HL-60 (cell line): ENCODE measurements at regions not wholly inside any gene's neighbourhood (a gene's known extent, or its start where the extent isn't known, plus 50 kb on each side); places are given as distances from the start of the nearest gene placed in this dataset.

ENCODE experiments used
- CTCF ChIP-seq: IDR thresholded peaks from one replicate; pipeline ENCODE4 v1.5.1; 2011; ENCODE audit warnings: low read length, control low read depth, inconsistent platforms; ENCODE audit not compliant: insufficient read depth
- GABPA ChIP-seq: IDR thresholded peaks from 2 replicates; pipeline ENCODE4 v1.6.1; 2012; ENCODE audit warnings: low read depth
- POLR2AphosphoS5 ChIP-seq: IDR thresholded peaks from 2 replicates; pipeline ENCODE4 v1.6.1; 2012; ENCODE audit warnings: low read depth
- REST ChIP-seq: IDR thresholded peaks from 2 replicates; pipeline ENCODE4 v1.6.1; 2012; ENCODE audit warnings: low read depth; ENCODE audit not compliant: insufficient replicate concordance
- SPI1 ChIP-seq: IDR thresholded peaks from 2 replicates; pipeline ENCODE4 v1.6.1; 2012; ENCODE audit warnings: low read depth, mild to moderate bottlenecking, borderline replicate concordance

- TF ChIP-seq CTCF (no peak), REST (no peak), GABPA (no peak), POLR2AphosphoS5 (no peak), SPI1 (no peak)
Measured at GRCh38 chr5:51811883-51812471, 428.7 kb downstream of the ISL1 start.
